Suppressor macrophage treated with lipopolysaccharide for 4 hours (primary cell): ENCODE measurements at regions not wholly inside any gene's neighbourhood (a gene's known extent, or its start where the extent isn't known, plus 50 kb on each side); places are given as distances from the start of the nearest gene placed in this dataset.
"Not testable (repeated sequence)": the region's sequence is repeated elsewhere in the genome, so short reads cannot be mapped to it uniquely, and the experiment has no call there.

Experiments used
- DNase-seq: peaks from one replicate; pipeline ENCODE4 v3.0.0-alpha.2; 2020

- peak; percentile 52 for DNase-seq
These were observed 507.8 kb upstream of the CITED2 start for GRCh38 chr6:139882234-139882633.

GRCh38 chr6:139881728-139882211 lies 507.3 kb upstream of the CITED2 start:
- peak; percentile 26 for DNase-seq

GRCh38 chr6:139881236-139881635 lies 506.8 kb upstream of the CITED2 start:
- no peak for DNase-seq

DNA sequence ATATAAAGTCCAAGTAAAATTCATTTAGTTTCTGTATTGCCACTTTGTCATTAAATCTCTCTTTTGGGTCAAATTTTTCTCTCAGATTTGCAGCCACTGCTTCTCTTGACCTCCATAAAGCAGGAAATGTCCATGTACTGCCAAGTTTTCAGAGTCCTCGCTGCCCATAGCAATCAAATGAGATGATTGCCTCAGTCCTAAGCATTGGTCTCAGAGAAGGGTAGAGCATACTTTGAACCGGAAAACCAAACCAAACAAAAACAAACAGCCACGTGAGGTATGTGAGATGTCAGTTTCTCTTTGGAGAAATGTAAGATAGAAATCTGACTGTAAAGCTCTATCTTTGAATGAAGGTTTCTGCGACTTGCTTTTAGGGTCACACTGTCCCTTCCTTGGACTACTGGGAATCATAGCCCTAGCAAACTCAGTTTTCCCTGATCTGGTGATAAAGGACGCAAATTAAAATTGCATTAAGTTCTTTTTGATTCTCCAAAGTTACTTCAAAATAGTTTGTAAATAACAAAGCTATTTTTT lies 505.4 kb upstream of the CITED2 start:
- no peak for DNase-seq

DNA sequence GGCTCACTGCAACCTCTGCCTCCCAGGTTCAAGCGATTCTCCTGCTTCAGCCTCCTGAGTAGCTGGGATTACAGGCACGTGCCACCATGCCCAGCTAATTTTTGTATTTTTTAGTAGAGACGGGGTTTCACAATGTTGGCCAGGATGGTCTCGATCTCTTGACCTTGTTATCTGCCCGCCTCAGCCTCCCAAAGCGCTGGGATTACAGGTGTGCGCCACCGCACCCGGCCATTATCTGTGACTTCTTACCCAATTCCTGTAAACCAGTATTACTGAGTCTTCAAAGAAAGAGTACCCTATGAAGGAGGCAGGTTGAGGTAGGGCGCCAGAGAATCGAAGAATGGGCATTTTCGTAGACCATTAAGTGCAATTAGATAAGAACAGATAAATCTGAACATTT lies 504.8 kb upstream of the CITED2 start:
- not testable (repeated sequence) for DNase-seq

- DNase-seq, result no peak
These were observed 503.5 kb upstream of the CITED2 start for GRCh38 chr6:139877828-139878405.

- no peak for DNase-seq
These were observed 498.2 kb upstream of the CITED2 start for GRCh38 chr6:139872665-139873064.

- no peak for DNase-seq
These were observed 497.5 kb upstream of the CITED2 start for GRCh38 chr6:139871803-139872510.

GRCh38 chr6:139871165-139871710 lies 496.8 kb upstream of the CITED2 start:
- DNase-seq, result no peak

GRCh38 chr6:139868576-139868975 lies 494.1 kb upstream of the CITED2 start:
- no peak for DNase-seq

- peak; percentile 46 for DNase-seq
These were observed 489.5 kb upstream of the CITED2 start for GRCh38 chr6:139863964-139864363.

DNA sequence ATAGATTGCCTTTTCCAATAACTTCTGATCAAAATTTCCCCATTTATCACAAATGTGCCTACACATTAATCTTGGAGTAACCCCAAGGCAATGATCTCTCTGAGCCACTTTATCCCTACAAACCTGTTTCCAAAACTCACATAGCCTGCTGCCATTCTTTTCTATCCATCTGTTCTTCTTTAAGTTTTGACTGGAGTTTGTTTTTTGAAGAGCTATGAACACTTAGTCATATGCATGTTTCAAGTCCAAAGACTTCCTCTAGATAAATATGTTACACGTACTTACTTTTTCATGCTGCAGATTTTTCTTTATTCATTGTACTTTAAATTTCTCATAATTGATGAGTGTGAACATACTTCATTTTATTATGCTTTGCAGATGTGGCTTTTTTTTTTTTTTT lies 488.9 kb upstream of the CITED2 start:
- no peak for DNase-seq

DNA sequence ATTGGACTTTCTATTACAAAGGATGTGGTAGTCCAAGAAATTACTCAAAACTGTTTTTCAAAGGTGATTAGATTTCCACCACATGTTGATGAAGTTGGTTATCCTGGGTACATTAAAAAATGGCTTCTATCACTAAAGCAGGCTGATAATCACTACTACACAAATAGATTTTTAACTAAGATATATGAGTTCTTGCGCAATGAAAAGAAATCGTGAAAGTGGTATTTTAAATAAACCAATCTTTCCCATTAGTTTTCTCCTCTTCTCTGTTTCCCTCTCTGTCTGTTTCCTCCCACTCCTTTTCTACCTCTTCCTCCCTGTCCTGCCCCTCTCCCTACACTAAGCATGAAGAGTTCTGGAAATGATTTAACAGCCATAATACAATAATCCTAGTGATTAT lies 487.9 kb upstream of the CITED2 start:
- no peak for DNase-seq

DNA sequence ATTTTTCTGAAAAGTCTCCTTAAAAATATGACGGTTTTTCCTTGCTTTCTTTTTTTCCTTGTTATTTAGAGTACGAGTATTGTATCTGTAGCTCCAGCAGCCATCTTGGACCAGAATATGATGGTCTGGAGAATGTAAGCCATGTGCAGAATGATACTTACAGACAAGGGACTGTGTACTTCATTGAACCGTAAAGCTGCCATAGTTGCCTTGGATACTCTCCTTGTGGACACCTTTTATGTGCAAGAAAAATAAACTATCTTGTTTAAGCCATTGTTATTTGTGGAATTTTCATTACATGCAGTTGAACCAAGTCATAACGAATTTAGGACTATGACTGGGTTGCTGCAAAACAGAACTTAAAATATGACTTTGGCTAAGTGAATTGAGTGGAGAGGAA lies 485.8 kb upstream of the CITED2 start:
- DNase-seq, result no peak

GRCh38 chr6:139858429-139858828 lies 484.0 kb upstream of the CITED2 start:
- DNase-seq, result no peak

DNA sequence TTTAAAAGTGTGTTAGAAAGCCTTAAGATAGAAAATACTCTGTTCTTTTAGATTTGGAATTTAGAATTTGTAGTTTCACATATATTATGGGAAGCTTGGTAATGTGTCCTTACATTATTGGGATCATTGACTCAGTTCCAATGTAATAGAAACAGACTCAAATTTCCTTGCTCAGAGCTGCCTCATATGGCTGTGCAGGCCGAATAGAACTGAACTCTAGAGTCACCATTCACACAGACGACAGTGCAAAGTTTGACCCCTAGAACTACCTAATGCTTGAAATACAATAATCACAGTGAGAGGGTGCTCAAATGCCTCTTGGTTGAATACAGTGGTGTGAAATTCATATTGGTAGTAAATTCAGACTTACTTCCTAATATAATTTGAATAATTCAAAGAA lies 482.7 kb upstream of the CITED2 start:
- DNase-seq, result no peak

DNA sequence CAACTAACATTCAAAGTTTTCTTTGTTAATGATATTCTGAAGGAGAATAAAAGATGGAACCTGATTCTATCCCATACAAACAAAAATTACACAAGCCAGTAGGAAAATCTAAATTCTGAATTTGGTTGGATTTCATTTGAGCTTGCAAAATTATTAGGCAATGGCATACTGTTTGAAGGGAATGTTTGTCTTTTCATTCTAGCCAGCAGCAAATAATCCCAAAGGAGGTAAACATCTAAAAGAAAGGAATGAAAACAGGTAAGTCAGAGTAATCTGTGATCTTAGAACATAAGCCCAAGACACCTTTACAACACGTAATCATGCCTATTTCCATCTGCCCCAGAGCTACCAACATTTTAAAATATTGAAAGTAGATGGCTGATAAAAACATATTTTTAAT lies 482.1 kb upstream of the CITED2 start:
- DNase-seq, result no peak

GRCh38 chr6:139855671-139856311 lies 481.3 kb upstream of the CITED2 start:
- no peak for DNase-seq

GRCh38 chr6:139853302-139853992 lies 479.0 kb upstream of the CITED2 start:
- DNase-seq, result no peak

DNA sequence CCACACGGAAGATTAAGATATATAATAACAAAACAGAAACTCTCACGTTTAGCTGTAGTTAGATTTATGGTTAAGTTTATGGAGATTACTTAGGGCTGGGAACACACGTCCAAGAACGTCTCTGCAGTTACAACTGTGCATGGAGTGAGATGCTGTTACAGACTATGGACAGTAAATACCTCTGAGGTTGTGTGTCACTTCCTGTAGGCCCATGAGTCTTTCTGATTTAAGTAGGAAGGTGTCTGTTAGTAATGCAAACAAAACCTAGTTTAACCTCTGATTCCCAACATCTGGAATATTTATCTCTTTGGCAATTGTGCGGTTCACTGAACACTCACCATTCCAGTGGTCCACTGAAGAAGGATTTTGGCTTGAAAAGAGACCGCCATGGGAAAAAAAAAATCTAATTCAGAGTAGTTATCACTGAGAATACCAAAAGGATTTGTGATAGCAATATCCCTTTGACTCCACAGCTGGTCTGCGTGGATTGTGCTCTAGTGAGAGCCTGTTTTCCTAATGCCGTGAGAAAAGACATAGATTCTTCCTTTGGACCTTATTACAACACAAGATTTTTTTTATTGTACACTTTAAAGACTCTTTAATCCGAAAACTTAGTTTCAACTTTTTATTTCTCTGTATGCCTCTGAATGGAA lies 478.2 kb upstream of the CITED2 start:
- DNase-seq, result no peak

- no peak for DNase-seq
These were observed 477.6 kb upstream of the CITED2 start for GRCh38 chr6:139852067-139852466.

GRCh38 chr6:139851206-139851605 lies 476.8 kb upstream of the CITED2 start:
- DNase-seq, result no peak

- DNase-seq, result no peak
These were observed 476.1 kb upstream of the CITED2 start for GRCh38 chr6:139850512-139850911.
